CD4-positive, alpha-beta T cell (primary cell): ENCODE measurements at regions not wholly inside any gene's neighbourhood (a gene's known extent, or its start where the extent isn't known, plus 50 kb on each side); places are given as distances from the start of the nearest gene placed in this dataset.

ENCODE experiments used
- ATAC-seq: fragments of 200-7000 bp; cut with Tn5 transposase; one replicate; pipeline ENCODE4 v1.10.0; 2022; ENCODE audit warnings: mild to moderate bottlenecking; ENCODE audit not compliant: poor library complexity
- CTCF ChIA-PET: fragments of 350-600 bp; sonication (Branson Sonifier 250); formaldehyde crosslinking; loops from one replicate; lab custom pipeline; 2021; ENCODE audit warnings: antibody characterized with exemption, inconsistent platforms; lab: Charles Lee
- POLR2A ChIA-PET: fragments of 350-600 bp; sonication (Branson Sonifier 250); formaldehyde crosslinking; loops from one replicate; lab custom pipeline; 2021; ENCODE audit warnings: antibody characterized with exemption, inconsistent platforms; lab: Charles Lee
- DNase-seq, 14 experiments: peaks; one replicate each; pipeline ENCODE4 v3.0.0-alpha.2; 2013 to 2020; ENCODE audit warnings: mixed read lengths in 2 of 14
- H3K27ac ChIP-seq, 2 donors: one replicate each; pipeline versions ENCODE4 v1.5.1 to v1.7.0; 2013; ENCODE audit warnings: low read length in 2 of 2, low read depth in 1 of 2, mild to moderate bottlenecking in 1 of 2
- H3K27me3 ChIP-seq, 2 experiments: 1 replicate in 1 of 2; 2 replicates in 1 of 2; pipeline versions ENCODE4 v1.6.1 to v1.7.0; 2013; ENCODE audit warnings: low read length in 2 of 2, control low read depth in 1 of 2, mild to moderate bottlenecking in 1 of 2, moderate library complexity in 1 of 2; ENCODE audit not compliant: insufficient read depth in 2 of 2, control insufficient read depth in 1 of 2
- H3K36me3 ChIP-seq: one replicate; pipeline ENCODE4 v1.6.1; 2013; ENCODE audit warnings: low read length, control low read depth; ENCODE audit not compliant: insufficient read depth
- H3K4me1 ChIP-seq: one replicate; pipeline ENCODE4 v1.6.1; 2013; ENCODE audit warnings: low read length, control low read depth; ENCODE audit not compliant: insufficient read depth
- H3K4me3 ChIP-seq: one replicate; pipeline ENCODE4 v1.5.1; 2013; ENCODE audit warnings: mild to moderate bottlenecking, low read length, moderate library complexity
- H3K9me3 ChIP-seq, 2 experiments: 1 replicate in 1 of 2; 2 replicates in 1 of 2; pipeline versions ENCODE4 v1.6.1 to v1.7.0; 2013; ENCODE audit warnings: low read length in 2 of 2, mild to moderate bottlenecking in 2 of 2, control low read depth in 1 of 2, moderate library complexity in 1 of 2; ENCODE audit not compliant: control insufficient read depth in 1 of 2, insufficient read depth in 1 of 2
- H3K27ac Mint-ChIP-seq: one replicate; pipeline ENCODE4 v1.8.0; 2020; ENCODE audit warnings: mixed read lengths
- H3K27me3 Mint-ChIP-seq: one replicate; pipeline ENCODE4 v1.8.0; 2021; ENCODE audit warnings: mixed read lengths
- H3K36me3 Mint-ChIP-seq: one replicate; pipeline ENCODE4 v1.8.0; 2021; ENCODE audit warnings: low read depth, mixed read lengths
- H3K4me1 Mint-ChIP-seq: one replicate; pipeline ENCODE4 v1.8.0; 2021; ENCODE audit warnings: low read depth, mixed read lengths
- H3K4me3 Mint-ChIP-seq: one replicate; pipeline ENCODE4 v1.8.0; 2020; ENCODE audit warnings: mild to moderate bottlenecking, mixed read lengths
- H3K9me3 Mint-ChIP-seq: one replicate; pipeline ENCODE4 v1.8.0; 2020; ENCODE audit warnings: mixed read lengths
- intact Hi-C, 2 experiments: fragments of 100-400 bp; cut with DNase I in 1 of 2; cut with micrococcal nuclease in 1 of 2; formaldehyde crosslinking; loops; one replicate each; pipeline versions ENCODE4 v1.15.1 to v1.9.0; 2023 to 2025; cut with DNase I, micrococcal nuclease
- TF ChIP-seq, protein P1 (sequence below): fragments of 200-600 bp; IDR thresholded peaks from one replicate; pipeline ENCODE4 v1.8.0; 2022; ENCODE audit warnings: antibody characterized with exemption, mild to moderate bottlenecking

DNA sequence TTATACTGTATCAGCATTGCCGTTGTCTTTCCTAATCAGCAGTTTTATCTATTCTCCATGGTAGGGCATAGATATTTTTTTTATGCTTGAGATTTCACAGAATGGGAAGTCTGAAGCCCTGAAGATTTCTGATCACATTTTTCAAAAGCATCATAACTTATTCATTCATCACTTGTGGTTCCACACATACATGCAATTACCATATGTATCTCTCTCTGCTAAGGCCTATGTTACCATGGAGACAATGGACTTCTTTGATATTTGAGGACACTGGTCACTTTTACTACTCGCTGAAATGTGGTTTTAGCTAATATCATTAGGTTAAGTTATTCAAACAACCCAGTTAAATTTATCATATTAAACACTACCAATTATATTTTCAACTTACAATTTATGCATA lies 1827.0 kb downstream of the MRPL39 start:
- POLR2A ChIA-PET, result no interaction called here
- H3K36me3 Mint-ChIP-seq, result no peaks in the 10 kb centered on the region

DNA sequence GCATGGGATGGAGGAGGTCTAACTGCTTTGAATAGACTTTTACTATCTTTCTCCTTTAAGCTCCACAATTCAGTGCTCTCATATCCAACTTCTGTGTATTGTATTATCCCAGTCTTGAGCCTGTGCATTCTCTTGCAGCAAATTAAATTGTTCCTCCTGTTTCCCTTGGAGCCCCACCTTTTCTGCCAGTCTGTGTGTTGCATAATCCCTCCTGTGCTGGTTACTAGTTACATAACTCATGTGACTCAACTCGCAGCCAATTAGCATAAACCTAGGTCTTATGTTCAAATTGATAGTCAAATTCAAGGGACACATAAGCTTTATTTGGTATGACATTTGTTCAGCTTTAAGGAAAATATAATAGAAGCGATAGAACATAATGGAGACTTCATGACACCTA lies 1863.5 kb downstream of the MRPL39 start:
- Mint-ChIP-seq H3K27ac (no peak overlapping the region), H3K4me1 (no peaks in the 10 kb centered on the region), H3K36me3 (no peaks in the 10 kb centered on the region), H3K4me3 (no peak overlapping the region), H3K9me3 (peaks cover 4% of the 10 kb centered on the region), H3K27me3 (no peaks in the 10 kb centered on the region)
- ChIA-PET POLR2A (no interaction called here), CTCF (no interaction called here)
- no peak overlapping the region for H3K27ac ChIP-seq
- no peaks in the 10 kb centered on the region for H3K36me3 ChIP-seq
- H3K4me1 ChIP-seq, result no peaks in the 10 kb centered on the region
- no peak overlapping the region for H3K4me3 ChIP-seq
- ATAC-seq, result no peak
- TF ChIP-seq, protein P1, sequence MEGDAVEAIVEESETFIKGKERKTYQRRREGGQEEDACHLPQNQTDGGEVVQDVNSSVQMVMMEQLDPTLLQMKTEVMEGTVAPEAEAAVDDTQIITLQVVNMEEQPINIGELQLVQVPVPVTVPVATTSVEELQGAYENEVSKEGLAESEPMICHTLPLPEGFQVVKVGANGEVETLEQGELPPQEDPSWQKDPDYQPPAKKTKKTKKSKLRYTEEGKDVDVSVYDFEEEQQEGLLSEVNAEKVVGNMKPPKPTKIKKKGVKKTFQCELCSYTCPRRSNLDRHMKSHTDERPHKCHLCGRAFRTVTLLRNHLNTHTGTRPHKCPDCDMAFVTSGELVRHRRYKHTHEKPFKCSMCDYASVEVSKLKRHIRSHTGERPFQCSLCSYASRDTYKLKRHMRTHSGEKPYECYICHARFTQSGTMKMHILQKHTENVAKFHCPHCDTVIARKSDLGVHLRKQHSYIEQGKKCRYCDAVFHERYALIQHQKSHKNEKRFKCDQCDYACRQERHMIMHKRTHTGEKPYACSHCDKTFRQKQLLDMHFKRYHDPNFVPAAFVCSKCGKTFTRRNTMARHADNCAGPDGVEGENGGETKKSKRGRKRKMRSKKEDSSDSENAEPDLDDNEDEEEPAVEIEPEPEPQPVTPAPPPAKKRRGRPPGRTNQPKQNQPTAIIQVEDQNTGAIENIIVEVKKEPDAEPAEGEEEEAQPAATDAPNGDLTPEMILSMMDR, result no peak
- intact Hi-C loops, result no loop called here
- no peaks in the 10 kb centered on the region for H3K27me3 ChIP-seq
- no peak for DNase-seq
- peaks cover 0 to 13% of the 10 kb centered on the region in 2 experiments for H3K9me3 ChIP-seq

More for the DNA sequence above, 1827.0 kb downstream of the MRPL39 start:
- Histone ChIP-seq H3K9me3 (peaks cover 0 to 7% of the 10 kb centered on the region in 2 experiments), H3K27me3 (no peaks in the 10 kb centered on the region), H3K36me3 (no peaks in the 10 kb centered on the region), H3K4me1 (no peaks in the 10 kb centered on the region), H3K4me3 (no peak overlapping the region), H3K27ac (no peak overlapping the region)
- H3K27ac Mint-ChIP-seq, result no peak overlapping the region
- H3K4me3 Mint-ChIP-seq, result no peak overlapping the region
- TF ChIP-seq, protein P1, result no peak
- peaks cover 2% of the 10 kb centered on the region for H3K9me3 Mint-ChIP-seq
- DNase-seq (no peak), ATAC-seq (no peak)
- H3K27me3 Mint-ChIP-seq, result no peaks in the 10 kb centered on the region
- intact Hi-C loops, result no loop called here
- H3K4me1 Mint-ChIP-seq, result no peaks in the 10 kb centered on the region
- CTCF ChIA-PET, result no interaction called here

DNA sequence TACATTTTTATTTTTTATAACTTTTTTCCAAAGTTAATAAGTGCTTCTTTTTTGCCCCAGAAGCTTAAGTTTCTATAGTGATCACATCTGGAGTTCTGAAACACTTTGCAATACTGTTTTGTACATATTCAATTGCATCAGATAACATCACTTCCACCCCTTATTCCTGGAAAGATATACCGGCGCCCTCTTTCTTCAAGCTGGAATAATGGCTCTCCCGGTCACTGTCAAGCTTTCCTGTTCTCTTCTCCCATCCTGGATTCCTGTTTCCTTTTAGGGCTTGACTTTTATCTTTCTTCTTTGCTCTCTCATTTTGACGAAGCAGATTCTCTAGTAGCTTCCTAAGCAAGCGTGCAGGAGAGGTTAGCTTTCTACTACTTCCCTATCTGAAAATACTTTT lies 1866.8 kb downstream of the MRPL39 start:
- Histone ChIP-seq H3K4me3 (no peak overlapping the region), H3K36me3 (no peaks in the 10 kb centered on the region), H3K9me3 (peaks cover 0 to 12% of the 10 kb centered on the region in 2 experiments), H3K27me3 (no peaks in the 10 kb centered on the region), H3K4me1 (no peaks in the 10 kb centered on the region), H3K27ac (no peak overlapping the region)
- Mint-ChIP-seq H3K4me1 (no peaks in the 10 kb centered on the region), H3K4me3 (no peak overlapping the region), H3K9me3 (peaks cover 6% of the 10 kb centered on the region), H3K27me3 (no peaks in the 10 kb centered on the region), H3K36me3 (no peaks in the 10 kb centered on the region), H3K27ac (no peak overlapping the region)
- intact Hi-C loops, result no loop called here
- no peak for ATAC-seq
- DNase-seq, result no peak
- ChIA-PET POLR2A (no interaction called here), CTCF (no interaction called here)
- TF ChIP-seq, protein P1, result no peak
